Thyroid gland (tissue), 4 donors: ENCODE measurements at regions not wholly inside any gene's neighbourhood (a gene's known extent, or its start where the extent isn't known, plus 50 kb on each side); places are given as distances from the start of the nearest gene placed in this dataset.

Source experiments
- CTCF ChIP-seq, 6 experiments: fragments of 200-600 bp in 3 of 6; fragments of 450-650 bp in 3 of 6; sonication (generic) in 3 of 6; IDR thresholded peaks; one replicate each; pipeline ENCODE4 v1.5.1; 2016 to 2019; ENCODE audit warnings: antibody characterized with exemption in 6 of 6, mild to moderate bottlenecking in 2 of 6, inconsistent platforms in 1 of 6, moderate library complexity in 1 of 6
- POLR2A ChIP-seq, 2 donors: fragments of 450-650 bp; IDR thresholded peaks; one replicate each; pipeline ENCODE4 v1.6.1; 2017; ENCODE audit warnings: antibody characterized with exemption in 2 of 2, mild to moderate bottlenecking in 2 of 2, moderate library complexity in 1 of 2

- TF ChIP-seq CTCF (IDR thresholded peaks at IDR 0.05) = no peak
- TF ChIP-seq POLR2A (IDR thresholded peaks at IDR 0.05) = no peak
These were observed 580.8 kb upstream of the EEF2KMT start for GRCh38 chr16:5678371-5678770.
